Liver (tissue), 7 donors: ENCODE measurements at regions not wholly inside any gene's neighbourhood (a gene's known extent, or its start where the extent isn't known, plus 50 kb on each side); places are given as distances from the start of the nearest gene placed in this dataset.

Experiments
- DNase-seq: peaks from one replicate; pipeline ENCODE4 v3.0.0-alpha.2; 2017; ENCODE audit warnings: low spot score
- H3K27ac ChIP-seq, 2 donors: one replicate each; pipeline ENCODE4 v1.7.0; 2013; ENCODE audit warnings: inconsistent platforms in 2 of 2, low read length in 2 of 2, control low read depth in 1 of 2, low read depth in 1 of 2, mild to moderate bottlenecking in 1 of 2
- H3K27me3 ChIP-seq, 4 donors: one replicate each; pipeline versions ENCODE4 v1.6.1 to v1.7.0; 2013; ENCODE audit warnings: low read length in 3 of 4, inconsistent platforms in 1 of 4, mild to moderate bottlenecking in 1 of 4, moderate library complexity in 1 of 4; ENCODE audit not compliant: control insufficient read depth in 4 of 4, insufficient read depth in 4 of 4
- H3K36me3 ChIP-seq, 4 donors: one replicate each; pipeline versions ENCODE4 v1.6.1 to v1.7.0; 2013; ENCODE audit warnings: low read length in 3 of 4, mild to moderate bottlenecking in 3 of 4, low read depth in 1 of 4, moderate library complexity in 1 of 4; ENCODE audit not compliant: control insufficient read depth in 4 of 4, insufficient read depth in 3 of 4
- H3K4me1 ChIP-seq, 4 donors: one replicate each; pipeline versions ENCODE4 v1.6.1 to v1.7.0; 2013; ENCODE audit warnings: low read length in 3 of 4, mild to moderate bottlenecking in 3 of 4, moderate library complexity in 1 of 4; ENCODE audit not compliant: control insufficient read depth in 4 of 4, insufficient read depth in 4 of 4
- H3K4me3 ChIP-seq, 3 donors: one replicate each; pipeline versions ENCODE4 v1.6.1 to v1.7.0; 2013; ENCODE audit warnings: low read length in 3 of 3, control low read depth in 1 of 3, low read depth in 1 of 3, mild to moderate bottlenecking in 1 of 3
- H3K9ac ChIP-seq, 2 donors: one replicate each; pipeline ENCODE4 v1.7.0; 2013; ENCODE audit warnings: low read length in 2 of 2, mild to moderate bottlenecking in 2 of 2, moderate library complexity in 2 of 2, control low read depth in 1 of 2, low read depth in 1 of 2
- H3K9me3 ChIP-seq, 4 donors: one replicate each; pipeline versions ENCODE4 v1.6.1 to v1.7.0; 2013; ENCODE audit warnings: low read length in 3 of 4; ENCODE audit not compliant: control insufficient read depth in 4 of 4
- EGR1 ChIP-seq, 2 donors: IDR thresholded peaks; 2 replicates each; pipeline ENCODE4 v1.6.1; 2016 to 2018; ENCODE audit warnings: antibody characterized with exemption in 2 of 2, low read depth in 2 of 2
- FOXA1 ChIP-seq: IDR thresholded peaks from 2 replicates; pipeline ENCODE4 v1.6.1; 2016; ENCODE audit warnings: antibody characterized with exemption
- FOXA2 ChIP-seq: IDR thresholded peaks from 2 replicates; pipeline ENCODE4 v1.6.1; 2016; ENCODE audit warnings: antibody characterized with exemption
- GABPA ChIP-seq, 2 donors: IDR thresholded peaks in 1 of 2; conservative IDR thresholded peaks in 1 of 2; 2 replicates each; pipeline ENCODE4 v1.6.1; 2016; ENCODE audit warnings: antibody characterized with exemption in 2 of 2, mild to moderate bottlenecking in 1 of 2, moderate library complexity in 1 of 2
- HNF4A ChIP-seq, 2 donors: conservative IDR thresholded peaks; 2 replicates each; pipeline ENCODE4 v1.6.1; 2016; ENCODE audit warnings: antibody characterized with exemption in 2 of 2, mild to moderate bottlenecking in 2 of 2
- HNF4G ChIP-seq: IDR thresholded peaks from 2 replicates; pipeline ENCODE4 v1.6.1; 2016; ENCODE audit warnings: antibody characterized with exemption
- JUND ChIP-seq, 2 donors: IDR thresholded peaks; 2 replicates each; pipeline ENCODE4 v1.6.1; 2016; ENCODE audit warnings: antibody characterized with exemption in 2 of 2
- NR2F2 ChIP-seq: IDR thresholded peaks from 2 replicates; pipeline ENCODE4 v1.6.1; 2016; ENCODE audit warnings: antibody characterized with exemption
- RAD21 ChIP-seq, 2 donors: IDR thresholded peaks; 2 replicates each; pipeline ENCODE4 v1.6.1; 2016; ENCODE audit warnings: antibody characterized with exemption in 2 of 2, mild to moderate bottlenecking in 2 of 2
- REST ChIP-seq: IDR thresholded peaks from 2 replicates; pipeline ENCODE4 v1.6.1; 2016; ENCODE audit warnings: antibody characterized with exemption, mild to moderate bottlenecking
- RXRA ChIP-seq, 2 donors: IDR thresholded peaks; 2 replicates each; pipeline ENCODE4 v1.6.1; 2017 to 2018; ENCODE audit warnings: antibody characterized with exemption in 2 of 2, mild to moderate bottlenecking in 1 of 2
- TAF1 ChIP-seq: conservative IDR thresholded peaks from 2 replicates; pipeline ENCODE4 v1.6.1; 2016; ENCODE audit warnings: antibody characterized with exemption, mild to moderate bottlenecking
- YY1 ChIP-seq: IDR thresholded peaks from 2 replicates; pipeline ENCODE4 v1.6.1; 2016; ENCODE audit warnings: antibody characterized with exemption, mild to moderate bottlenecking
- ZBTB33 ChIP-seq: IDR thresholded peaks from 2 replicates; pipeline ENCODE4 v1.6.1; 2016; ENCODE audit warnings: antibody characterized with exemption
- WGBS: extraction: QIAGEN DNeasy Blood & Tissue Kit; methylation state at CpG from one replicate; pipeline ENCODE4 v1.1.7; 2013; 5-methylcytosine and 5-hydroxymethylcytosine counted together
- TF ChIP-seq, protein P1 (sequence below): IDR thresholded peaks from 2 replicates; pipeline ENCODE4 v1.6.1; 2016; ENCODE audit warnings: antibody characterized with exemption
- donor health status: healthy.
- donor health status: healthy.
- donor health status: healthy.
- donor health status: healthy.

- no peak for DNase-seq
- Histone ChIP-seq H3K9ac (no peak overlapping the region), H3K4me3 (no peak overlapping the region), H3K36me3 (no peaks in the 10 kb centered on the region), H3K27me3 (no peaks in the 10 kb centered on the region), H3K9me3 (peaks cover 0 to 3% (median 0%) of the 10 kb centered on the region in 4 donors), H3K4me1 (no peaks in the 10 kb centered on the region), H3K27ac (no peak overlapping the region)
- TF ChIP-seq NR2F2: no peak
- WGBS: 82% methylated on average over 9 of the region's 9 CpGs
Observed at GRCh38 chr10:57513637-57514036, 754.1 kb downstream of the IPMK start.

- TF ChIP-seq GABPA (IDR thresholded peaks at IDR 0.05 in 1 of 2, conservative IDR thresholded peaks at IDR 0.05 in 1 of 2): no peak
- no peak for TF ChIP-seq FOXA2
- TF ChIP-seq RXRA (IDR thresholded peaks at IDR 0.05): no peak
- TF ChIP-seq TAF1: no peak
- no peak for TF ChIP-seq RAD21 (IDR thresholded peaks at IDR 0.05)
- TF ChIP-seq NR2F2: no peak
- no peak for TF ChIP-seq ZBTB33
- H3K4me1 ChIP-seq: no peaks in the 10 kb centered on the region
- no peaks in the 10 kb centered on the region for H3K36me3 ChIP-seq
- peaks cover 0 to 7% (median 2%) of the 10 kb centered on the region in 4 donors for H3K9me3 ChIP-seq
- DNase-seq: no peak
- H3K27ac ChIP-seq: no peak overlapping the region
- H3K4me3 ChIP-seq: no peak overlapping the region
- H3K27me3 ChIP-seq: no peaks in the 10 kb centered on the region
- no peak overlapping the region for H3K9ac ChIP-seq
- WGBS: 77% methylated on average over 5 of the region's 5 CpGs
Observed at GRCh38 chr10:57507788-57508187, 759.9 kb downstream of the IPMK start.

- H3K4me3 ChIP-seq: no peak overlapping the region
- no peak for TF ChIP-seq RAD21 (IDR thresholded peaks at IDR 0.05)
- no peak for TF ChIP-seq NR2F2
- TF ChIP-seq GABPA (IDR thresholded peaks at IDR 0.05 in 1 of 2, conservative IDR thresholded peaks at IDR 0.05 in 1 of 2): no peak
- TF ChIP-seq YY1: no peak
- no peak for TF ChIP-seq FOXA2
- TF ChIP-seq EGR1 (IDR thresholded peaks at IDR 0.05; ENCODE audit: low read depth in 2 of 2): no peak
- no peak for TF ChIP-seq REST
- TF ChIP-seq JUND (IDR thresholded peaks at IDR 0.05): no peak
- TF ChIP-seq HNF4G: no peak
- TF ChIP-seq HNF4A (conservative IDR thresholded peaks at IDR 0.05): no peak
- TF ChIP-seq, protein P1, sequence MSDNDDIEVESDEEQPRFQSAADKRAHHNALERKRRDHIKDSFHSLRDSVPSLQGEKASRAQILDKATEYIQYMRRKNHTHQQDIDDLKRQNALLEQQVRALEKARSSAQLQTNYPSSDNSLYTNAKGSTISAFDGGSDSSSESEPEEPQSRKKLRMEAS: no peak
- no peak for TF ChIP-seq FOXA1
- no peaks in the 10 kb centered on the region for H3K36me3 ChIP-seq
- no peaks in the 10 kb centered on the region for H3K27me3 ChIP-seq
- no peak for DNase-seq
- H3K4me1 ChIP-seq: no peaks in the 10 kb centered on the region
- no peak overlapping the region for H3K27ac ChIP-seq
- 78% methylated on average over 10 of the region's 10 CpGs for WGBS
- peaks cover 0 to 7% (median 2%) of the 10 kb centered on the region in 4 donors for H3K9me3 ChIP-seq
- H3K9ac ChIP-seq: no peak overlapping the region
Observed at GRCh38 chr10:57506414-57507094, 761.1 kb downstream of the IPMK start.
